Hepatocyte (in vitro differentiated cells): ENCODE measurements at regions not wholly inside any gene's neighbourhood (a gene's known extent, or its start where the extent isn't known, plus 50 kb on each side); places are given as distances from the start of the nearest gene placed in this dataset.

Source experiments
- EZH2phosphoT487 ChIP-seq: fragments of 200-600 bp; sonication (generic); IDR thresholded peaks from one replicate; pipeline ENCODE4 v1.6.1; 2018; ENCODE audit warnings: antibody characterized with exemption, mild to moderate bottlenecking, low read depth, moderate library complexity; ENCODE audit not compliant: unreplicated experiment, severe bottlenecking
- TF ChIP-seq, protein P1 (sequence below): fragments of 200-600 bp; sonication (generic); IDR thresholded peaks from 2 replicates; pipeline ENCODE4 v1.5.1; 2016; ENCODE audit warnings: antibody characterized with exemption, mild to moderate bottlenecking; ENCODE audit not compliant: poor library complexity

DNA sequence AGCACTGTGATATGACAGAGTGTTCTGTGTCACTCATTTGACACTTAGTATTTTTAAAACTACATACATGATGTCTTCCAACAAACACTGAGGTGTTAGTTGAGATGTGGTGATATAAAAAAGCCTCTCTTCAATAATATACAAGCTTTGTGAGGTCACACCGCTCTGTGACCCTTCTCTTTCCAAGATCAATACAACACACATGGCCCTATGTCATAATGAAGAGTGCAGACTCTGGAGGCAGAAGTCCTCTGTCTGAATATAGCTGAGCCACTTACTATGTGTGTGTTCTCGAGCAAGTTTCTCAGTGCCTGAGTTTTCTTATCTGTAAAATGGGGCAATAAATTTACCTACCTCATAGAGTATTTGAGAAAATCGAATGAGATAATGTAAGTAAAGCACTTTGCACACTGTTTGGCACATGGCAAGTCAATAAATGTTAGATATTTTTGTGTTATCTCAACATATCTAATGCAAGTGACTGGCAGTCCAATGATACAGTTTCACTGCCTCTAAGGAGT, 499.0 kb upstream of the MARCKS start:
- TF ChIP-seq EZH2phosphoT487, result no peak
- TF ChIP-seq, protein P1, sequence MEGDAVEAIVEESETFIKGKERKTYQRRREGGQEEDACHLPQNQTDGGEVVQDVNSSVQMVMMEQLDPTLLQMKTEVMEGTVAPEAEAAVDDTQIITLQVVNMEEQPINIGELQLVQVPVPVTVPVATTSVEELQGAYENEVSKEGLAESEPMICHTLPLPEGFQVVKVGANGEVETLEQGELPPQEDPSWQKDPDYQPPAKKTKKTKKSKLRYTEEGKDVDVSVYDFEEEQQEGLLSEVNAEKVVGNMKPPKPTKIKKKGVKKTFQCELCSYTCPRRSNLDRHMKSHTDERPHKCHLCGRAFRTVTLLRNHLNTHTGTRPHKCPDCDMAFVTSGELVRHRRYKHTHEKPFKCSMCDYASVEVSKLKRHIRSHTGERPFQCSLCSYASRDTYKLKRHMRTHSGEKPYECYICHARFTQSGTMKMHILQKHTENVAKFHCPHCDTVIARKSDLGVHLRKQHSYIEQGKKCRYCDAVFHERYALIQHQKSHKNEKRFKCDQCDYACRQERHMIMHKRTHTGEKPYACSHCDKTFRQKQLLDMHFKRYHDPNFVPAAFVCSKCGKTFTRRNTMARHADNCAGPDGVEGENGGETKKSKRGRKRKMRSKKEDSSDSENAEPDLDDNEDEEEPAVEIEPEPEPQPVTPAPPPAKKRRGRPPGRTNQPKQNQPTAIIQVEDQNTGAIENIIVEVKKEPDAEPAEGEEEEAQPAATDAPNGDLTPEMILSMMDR, result no peak
